Globus pallidus (tissue), 1 donor: ENCODE measurements at regions not wholly inside any gene's neighbourhood (a gene's known extent, or its start where the extent isn't known, plus 50 kb on each side); places are given as distances from the start of the nearest gene placed in this dataset.

ENCODE experiments used
- DNase-seq: peaks from one replicate; pipeline ENCODE4 v3.0.0-alpha.2; 2015; ENCODE audit warnings: low spot score

- DNase-seq: no peak
Observed at GRCh38 chr1:96964761-96965160, 243.2 kb downstream of the PTBP2 start.

- peak; percentile 76 for DNase-seq
Observed at GRCh38 chr1:96966536-96967138, 245.1 kb downstream of the PTBP2 start.

DNA sequence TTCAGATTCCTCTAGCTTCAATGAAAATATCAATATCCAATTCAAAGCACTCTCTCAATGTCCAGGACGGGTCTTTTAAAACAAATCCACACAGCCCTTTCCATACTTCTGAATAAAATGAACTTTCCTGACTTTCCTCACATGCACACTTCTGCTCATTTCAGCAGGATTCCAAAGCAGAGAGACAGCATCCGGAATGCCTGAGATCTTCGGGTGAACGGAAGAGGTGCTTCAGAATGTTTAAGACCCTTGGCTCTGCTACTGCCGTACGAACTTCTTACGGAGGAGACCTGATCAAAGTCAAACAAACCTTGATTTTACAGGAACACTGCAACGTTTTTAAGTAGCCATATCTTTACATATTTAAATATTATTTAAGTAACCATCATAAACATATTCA, 245.7 kb downstream of the PTBP2 start:
- no peak for DNase-seq

GRCh38 chr1:96968541-96968940, 247.0 kb downstream of the PTBP2 start:
- DNase-seq: peak; percentile 7

- DNase-seq: no peak
Observed at GRCh38 chr1:96968983-96969382, 247.4 kb downstream of the PTBP2 start.

DNA sequence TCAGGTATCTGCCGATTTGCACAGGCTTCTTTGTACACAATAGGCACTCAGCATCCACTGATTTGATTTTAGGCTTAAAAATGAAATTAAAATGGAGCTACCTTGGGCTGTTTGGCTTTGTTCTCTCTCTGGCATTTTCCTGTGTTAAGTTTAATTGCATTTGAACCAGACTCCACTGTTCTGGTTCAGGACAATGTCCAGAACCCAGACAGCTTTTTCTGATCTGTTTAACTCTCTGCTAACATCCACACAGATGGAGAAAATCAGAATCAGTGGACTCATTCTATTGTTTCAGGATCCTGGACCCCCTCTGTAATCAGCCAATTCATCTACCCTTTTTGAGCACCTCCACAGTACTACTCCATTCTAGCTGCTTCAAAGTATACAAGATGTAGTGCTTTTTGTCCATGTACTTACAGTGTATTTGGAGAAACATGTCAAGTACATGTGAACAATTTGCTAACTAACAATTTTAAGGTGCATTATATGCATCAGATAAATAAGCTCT, 248.1 kb downstream of the PTBP2 start:
- no peak for DNase-seq

DNA sequence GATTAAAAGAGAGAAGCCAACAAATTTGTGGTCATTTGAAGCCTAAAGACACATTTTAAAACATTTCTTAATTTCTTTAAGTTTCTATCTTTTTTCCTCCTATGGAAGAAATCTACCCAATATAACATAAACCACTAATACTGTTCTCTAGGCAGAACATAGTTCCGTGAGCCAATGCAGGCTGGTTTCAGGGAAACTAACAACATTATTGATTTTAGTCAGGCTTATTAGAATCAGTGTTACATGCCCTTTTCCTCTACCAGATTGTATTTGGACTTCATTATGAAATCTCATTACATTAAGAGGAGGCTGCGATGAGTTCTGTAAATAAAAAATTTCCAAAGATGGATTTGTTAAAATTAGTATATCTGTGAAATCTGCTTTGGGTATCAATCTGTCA, 249.9 kb downstream of the PTBP2 start:
- no peak for DNase-seq

DNA sequence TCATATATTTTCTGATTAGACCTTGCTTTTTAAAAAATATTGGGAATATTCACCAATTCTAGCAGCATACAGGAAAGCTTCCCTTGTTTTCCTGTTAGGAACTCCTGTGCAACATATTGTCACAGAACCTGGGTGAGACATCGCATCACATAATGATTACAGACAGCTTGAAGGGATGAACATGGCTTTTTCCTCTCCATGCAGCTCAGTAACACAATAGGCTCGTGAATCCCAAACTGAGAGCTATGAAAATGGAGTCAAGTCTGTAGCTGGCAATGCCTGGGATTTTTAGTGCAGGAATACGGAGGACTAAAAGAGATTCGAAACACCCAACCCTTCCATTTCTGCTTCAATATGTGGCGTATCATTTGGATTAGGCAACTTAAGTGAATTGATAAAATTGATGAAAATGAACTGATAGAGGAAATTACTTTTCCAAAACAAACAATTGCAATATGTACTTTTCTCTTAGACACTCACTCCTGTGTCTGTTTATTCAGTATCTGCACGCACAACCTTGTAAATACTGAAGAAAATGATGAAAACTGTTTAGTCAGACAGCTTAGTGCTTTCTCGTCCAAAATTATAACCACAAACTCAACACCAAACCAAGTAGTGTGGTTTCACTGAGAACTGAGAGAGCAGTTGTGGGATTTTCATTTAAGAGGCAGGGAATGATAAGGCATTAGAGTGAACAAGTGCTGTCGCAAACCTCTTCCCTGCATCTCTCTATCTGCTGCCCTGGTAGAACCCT, 250.4 kb downstream of the PTBP2 start:
- no peak for DNase-seq

DNA sequence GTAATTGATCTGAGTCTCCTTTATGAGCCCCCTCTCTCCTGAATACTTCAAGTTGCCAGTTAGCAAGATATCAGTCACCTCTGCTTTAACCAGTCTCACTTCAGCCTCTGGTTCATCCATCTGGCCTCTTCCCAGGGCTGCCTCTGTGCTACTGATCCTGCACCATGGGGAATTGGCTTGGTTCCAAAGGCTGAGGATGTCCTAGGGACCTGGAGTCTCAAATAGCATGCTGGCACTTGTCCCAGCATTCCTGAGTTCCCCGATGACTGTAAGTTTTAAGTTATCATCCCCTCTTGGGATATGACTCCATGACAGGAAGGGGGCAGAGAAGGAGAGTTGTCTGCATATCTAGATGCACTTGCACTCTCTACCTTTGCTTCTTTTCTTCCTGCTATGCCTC, 252.0 kb downstream of the PTBP2 start:
- DNase-seq: no peak

- no peak for DNase-seq
Observed at GRCh38 chr1:96978444-96978843, 256.9 kb downstream of the PTBP2 start.

DNA sequence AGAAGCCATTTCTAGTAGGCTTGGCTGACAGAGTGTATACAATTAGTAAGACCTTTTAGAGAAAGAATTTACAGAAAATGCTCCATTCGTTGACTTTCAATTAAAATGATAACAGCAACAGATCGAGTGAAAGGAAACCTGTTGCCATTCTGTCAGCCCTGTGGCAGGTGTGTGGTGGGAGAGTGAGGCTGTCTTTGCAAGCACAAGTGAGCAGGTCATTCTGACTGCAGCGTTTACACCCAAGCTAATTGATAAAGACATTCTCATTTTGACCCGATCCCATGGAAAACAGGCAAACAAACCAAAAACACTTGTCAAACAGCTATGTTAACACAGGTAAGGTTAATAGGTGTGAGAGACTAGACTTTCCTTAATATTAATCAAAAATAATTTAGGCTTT, 257.3 kb downstream of the PTBP2 start:
- no peak for DNase-seq

- no peak for DNase-seq
Observed at GRCh38 chr1:96979304-96980268, 258.0 kb downstream of the PTBP2 start.

DNA sequence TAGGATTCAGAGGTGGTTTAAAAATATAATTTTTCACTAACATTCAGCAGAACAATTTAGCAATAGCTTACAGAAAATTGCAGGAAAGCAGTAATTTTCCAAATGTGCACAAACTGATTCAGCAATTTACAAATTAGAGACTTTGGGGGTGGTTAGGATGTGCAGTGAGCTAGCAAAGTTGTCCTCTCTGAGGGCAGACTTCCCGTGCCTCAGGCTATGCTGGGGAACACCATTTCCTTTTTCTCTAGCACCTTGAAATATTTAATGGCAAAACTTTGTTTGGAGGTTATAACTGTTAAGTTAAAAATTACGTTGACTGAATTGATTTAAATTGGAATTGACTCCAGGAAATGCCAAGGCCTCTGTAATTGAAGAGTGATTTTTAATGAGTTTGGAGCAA, 258.9 kb downstream of the PTBP2 start:
- no peak for DNase-seq

GRCh38 chr1:96981181-96981580, 259.6 kb downstream of the PTBP2 start:
- DNase-seq: no peak

DNA sequence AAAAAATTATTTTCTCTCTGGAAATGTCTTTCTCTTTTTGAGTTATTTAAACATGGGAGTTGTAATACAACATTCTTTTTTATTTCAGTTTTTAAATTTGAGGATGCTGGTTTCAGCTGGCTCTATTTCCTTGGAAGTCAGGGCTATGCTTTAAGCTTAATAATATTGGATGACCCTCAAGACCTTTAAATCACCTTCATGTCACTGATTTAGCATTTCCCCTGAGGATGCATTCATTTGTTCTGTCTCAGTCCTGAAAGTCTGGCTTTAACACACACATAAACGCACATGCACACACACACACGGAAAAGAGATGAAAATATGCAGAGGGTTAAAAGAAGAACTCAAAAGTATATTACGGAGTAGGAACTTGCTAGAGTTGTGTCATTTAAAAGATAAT, 260.5 kb downstream of the PTBP2 start:
- DNase-seq: no peak

DNA sequence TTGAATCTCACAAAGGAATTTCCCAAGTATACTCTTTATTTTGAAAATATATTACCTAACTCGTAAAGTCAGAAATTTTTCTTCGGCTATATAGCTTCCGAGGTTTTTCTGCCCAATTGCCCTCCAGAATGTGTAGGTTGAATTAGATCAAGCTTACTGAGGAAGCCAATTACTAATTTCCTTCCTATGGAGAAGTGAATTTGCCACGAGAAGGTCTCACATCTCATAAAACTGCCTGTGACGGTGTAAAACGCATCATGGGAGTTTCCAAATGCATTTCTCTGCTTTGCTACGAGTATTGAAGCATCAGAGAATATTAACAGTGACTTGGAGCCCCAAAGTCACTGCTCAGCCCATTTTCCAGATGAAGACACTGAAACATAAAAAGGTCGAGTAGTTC, 262.3 kb downstream of the PTBP2 start:
- no peak for DNase-seq

GRCh38 chr1:96987186-96987703, 265.7 kb downstream of the PTBP2 start:
- DNase-seq: no peak

- no peak for DNase-seq
Observed at GRCh38 chr1:96989302-96989701, 267.7 kb downstream of the PTBP2 start.

GRCh38 chr1:96990136-96990535, 268.6 kb downstream of the PTBP2 start:
- DNase-seq: no peak

DNA sequence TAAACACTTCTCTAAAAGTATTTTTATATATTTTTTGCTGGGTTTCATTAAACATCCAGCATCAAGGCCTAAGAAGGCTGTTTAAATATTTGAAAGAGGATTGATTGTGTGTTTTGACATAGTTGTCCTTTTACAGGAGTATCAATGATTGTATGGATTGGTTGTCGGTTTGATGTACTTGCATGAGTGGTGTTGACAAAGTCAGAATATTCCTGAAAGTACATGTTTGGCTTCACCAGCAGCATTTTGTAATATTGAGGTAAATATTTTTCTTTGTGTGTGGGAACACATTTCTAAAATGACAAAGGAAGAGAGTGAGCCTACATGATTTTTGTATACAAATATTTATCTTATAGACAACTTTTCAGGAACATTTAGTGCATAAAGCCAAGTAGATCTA, 269.7 kb downstream of the PTBP2 start:
- no peak for DNase-seq

DNA sequence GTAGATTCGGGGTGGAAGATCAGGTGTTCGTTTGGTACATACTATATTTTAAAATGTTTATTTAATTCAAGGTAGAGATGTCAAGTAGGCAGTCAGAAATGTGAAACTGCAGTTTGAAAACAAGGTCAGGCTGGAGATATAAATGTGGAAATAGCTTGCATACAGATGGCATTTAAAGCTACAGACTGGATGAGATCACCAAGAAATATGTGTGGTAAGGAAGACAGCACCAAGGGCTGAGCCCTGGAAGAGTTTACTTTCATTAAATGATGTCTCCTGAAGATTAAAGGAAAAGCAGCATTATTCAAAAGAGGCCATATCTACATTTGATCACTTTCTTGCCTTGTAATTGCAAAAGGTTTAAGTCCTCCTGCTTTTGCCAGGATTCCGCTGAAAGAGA, 271.3 kb downstream of the PTBP2 start:
- no peak for DNase-seq

GRCh38 chr1:96995351-96995750, 273.8 kb downstream of the PTBP2 start:
- DNase-seq: no peak
